Erythroblast (primary cell): ENCODE measurements at regions not wholly inside any gene's neighbourhood (a gene's known extent, or its start where the extent isn't known, plus 50 kb on each side); places are given as distances from the start of the nearest gene placed in this dataset.
A peak's percentile ranks its signal among the peaks of the same experiment; 100 is the strongest.

Experiments used
- DNase-seq, 2 experiments: peaks; one replicate each; lab custom pipeline; 2025; lab: John Stamatoyannopoulos, UW
- GATA1 ChIP-seq: IDR thresholded peaks from 2 replicates; pipeline ENCODE4 v1.6.1; 2011; ENCODE audit warnings: low read depth, mild to moderate bottlenecking, control low read depth, low read length, moderate library complexity
- POLR2A ChIP-seq: IDR thresholded peaks from 2 replicates; pipeline ENCODE4 v1.6.1; 2011; ENCODE audit warnings: mild to moderate bottlenecking, low read length

GRCh38 chr15:97730315-97730714 is 230.2 kb upstream of the ARRDC4 start:
- no peak for DNase-seq
- TF ChIP-seq GATA1 (no peak), POLR2A (no peak)

GRCh38 chr15:97731859-97732258 is 228.6 kb upstream of the ARRDC4 start:
- TF ChIP-seq POLR2A = no peak
- no peak for TF ChIP-seq GATA1
- no peak for DNase-seq

GRCh38 chr15:97733373-97733772 is 227.1 kb upstream of the ARRDC4 start:
- TF ChIP-seq GATA1 (no peak), POLR2A (no peak)
- no peak for DNase-seq

GRCh38 chr15:97736748-97737147 is 223.8 kb upstream of the ARRDC4 start:
- DNase-seq = no peak
- TF ChIP-seq POLR2A = no peak

GRCh38 chr15:97745481-97746071 is 214.9 kb upstream of the ARRDC4 start:
- DNase-seq = peak; percentile 16 to 48
- TF ChIP-seq GATA1 (no peak), POLR2A (no peak)

- TF ChIP-seq POLR2A (no peak), GATA1 (no peak)
- no peak for DNase-seq
Observed at GRCh38 chr15:97747342-97747741, 213.2 kb upstream of the ARRDC4 start.

GRCh38 chr15:97748576-97748975 is 211.9 kb upstream of the ARRDC4 start:
- no peak for DNase-seq
- TF ChIP-seq POLR2A (no peak), GATA1 (no peak)

- DNase-seq = no peak
- TF ChIP-seq POLR2A = no peak
- TF ChIP-seq GATA1 = no peak
Observed at GRCh38 chr15:97750060-97750459, 210.4 kb upstream of the ARRDC4 start.

- TF ChIP-seq GATA1 (no peak), POLR2A (no peak)
- DNase-seq = no peak
Observed at GRCh38 chr15:97755726-97756125, 204.8 kb upstream of the ARRDC4 start.

GRCh38 chr15:97759363-97759762 is 201.1 kb upstream of the ARRDC4 start:
- no peak for DNase-seq
- TF ChIP-seq GATA1 = no peak
- TF ChIP-seq POLR2A = no peak

GRCh38 chr15:97761110-97761509 is 199.4 kb upstream of the ARRDC4 start:
- no peak for DNase-seq
- TF ChIP-seq GATA1 = no peak
- no peak for TF ChIP-seq POLR2A

- TF ChIP-seq GATA1 (no peak), POLR2A (no peak)
- DNase-seq = no peak
Observed at GRCh38 chr15:97783240-97783639, 177.3 kb upstream of the ARRDC4 start.

GRCh38 chr15:97786741-97787140 is 173.8 kb upstream of the ARRDC4 start:
- no peak for DNase-seq
- TF ChIP-seq POLR2A (no peak), GATA1 (no peak)

- DNase-seq = no peak
- TF ChIP-seq POLR2A (no peak), GATA1 (no peak)
Observed at GRCh38 chr15:97790180-97790579, 170.3 kb upstream of the ARRDC4 start.

- TF ChIP-seq POLR2A = no peak
- no peak for TF ChIP-seq GATA1
- no peak for DNase-seq
Observed at GRCh38 chr15:97791824-97792792, 168.4 kb upstream of the ARRDC4 start.
